SK-N-SH (cell line): ENCODE measurements at regions not wholly inside any gene's neighbourhood (a gene's known extent, or its start where the extent isn't known, plus 50 kb on each side); places are given as distances from the start of the nearest gene placed in this dataset.

Source experiments
- EP300 ChIP-seq, 2 experiments: IDR thresholded peaks; 2 replicates each; pipeline versions ENCODE4 v1.4.0 to v1.6.1; 2012; ENCODE audit warnings: borderline replicate concordance in 1 of 2, low read depth in 1 of 2, low read length in 1 of 2
- RCOR1 ChIP-seq: fragments of 150-350 bp; IDR thresholded peaks from 2 replicates; pipeline ENCODE4 v1.6.1; 2017; ENCODE audit warnings: antibody characterized with exemption, low read length
- TCF12 ChIP-seq: IDR thresholded peaks from 2 replicates; pipeline ENCODE4 v1.4.0; 2012
- TF ChIP-seq, protein P1 (sequence below): fragments of 150-350 bp; IDR thresholded peaks from 2 replicates; pipeline ENCODE4 v1.6.1; 2017; ENCODE audit warnings: antibody characterized with exemption, low read length, low read depth, borderline replicate concordance
- TF ChIP-seq, protein P2 (sequence below): IDR thresholded peaks from 2 replicates; pipeline ENCODE4 v1.4.0; 2012; ENCODE audit warnings: low read depth
- TF ChIP-seq, protein P3 (sequence below): fragments of 200-600 bp; sonication (generic); IDR thresholded peaks from 2 replicates; pipeline ENCODE4 v1.6.1; 2017; ENCODE audit warnings: antibody characterized with exemption, mild to moderate bottlenecking, moderate library complexity

DNA sequence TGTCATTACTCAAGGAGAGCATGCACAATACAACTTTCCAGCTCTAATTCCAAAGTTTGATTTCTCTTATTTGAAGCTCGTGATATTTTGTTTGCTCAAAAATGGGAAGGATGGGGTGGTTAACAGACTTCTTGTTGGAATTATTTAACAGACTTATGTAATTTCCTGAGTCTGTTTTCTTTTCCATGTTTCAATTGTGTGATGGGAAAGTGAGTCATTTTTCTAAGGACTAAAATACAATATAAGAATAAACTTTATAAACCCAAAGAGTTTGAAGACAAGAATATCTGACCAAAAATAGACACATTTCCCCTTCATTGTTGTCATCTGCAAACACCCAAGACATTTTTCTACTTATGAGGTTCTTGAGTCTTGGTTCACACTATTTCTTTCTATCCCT, 211.8 kb upstream of the SLITRK5 start:
- TF ChIP-seq, protein P1, sequence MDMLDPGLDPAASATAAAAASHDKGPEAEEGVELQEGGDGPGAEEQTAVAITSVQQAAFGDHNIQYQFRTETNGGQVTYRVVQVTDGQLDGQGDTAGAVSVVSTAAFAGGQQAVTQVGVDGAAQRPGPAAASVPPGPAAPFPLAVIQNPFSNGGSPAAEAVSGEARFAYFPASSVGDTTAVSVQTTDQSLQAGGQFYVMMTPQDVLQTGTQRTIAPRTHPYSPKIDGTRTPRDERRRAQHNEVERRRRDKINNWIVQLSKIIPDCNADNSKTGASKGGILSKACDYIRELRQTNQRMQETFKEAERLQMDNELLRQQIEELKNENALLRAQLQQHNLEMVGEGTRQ: no peak
- TF ChIP-seq EP300 (IDR thresholded peaks at IDR 0.05; ENCODE audit: borderline replicate concordance in 1 of 2, low read depth in 1 of 2, low read length in 1 of 2) (no peak), RCOR1 (no peak), TCF12 (no peak)
- TF ChIP-seq, protein P2, sequence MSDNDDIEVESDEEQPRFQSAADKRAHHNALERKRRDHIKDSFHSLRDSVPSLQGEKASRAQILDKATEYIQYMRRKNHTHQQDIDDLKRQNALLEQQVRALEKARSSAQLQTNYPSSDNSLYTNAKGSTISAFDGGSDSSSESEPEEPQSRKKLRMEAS: no peak
- TF ChIP-seq, protein P3, sequence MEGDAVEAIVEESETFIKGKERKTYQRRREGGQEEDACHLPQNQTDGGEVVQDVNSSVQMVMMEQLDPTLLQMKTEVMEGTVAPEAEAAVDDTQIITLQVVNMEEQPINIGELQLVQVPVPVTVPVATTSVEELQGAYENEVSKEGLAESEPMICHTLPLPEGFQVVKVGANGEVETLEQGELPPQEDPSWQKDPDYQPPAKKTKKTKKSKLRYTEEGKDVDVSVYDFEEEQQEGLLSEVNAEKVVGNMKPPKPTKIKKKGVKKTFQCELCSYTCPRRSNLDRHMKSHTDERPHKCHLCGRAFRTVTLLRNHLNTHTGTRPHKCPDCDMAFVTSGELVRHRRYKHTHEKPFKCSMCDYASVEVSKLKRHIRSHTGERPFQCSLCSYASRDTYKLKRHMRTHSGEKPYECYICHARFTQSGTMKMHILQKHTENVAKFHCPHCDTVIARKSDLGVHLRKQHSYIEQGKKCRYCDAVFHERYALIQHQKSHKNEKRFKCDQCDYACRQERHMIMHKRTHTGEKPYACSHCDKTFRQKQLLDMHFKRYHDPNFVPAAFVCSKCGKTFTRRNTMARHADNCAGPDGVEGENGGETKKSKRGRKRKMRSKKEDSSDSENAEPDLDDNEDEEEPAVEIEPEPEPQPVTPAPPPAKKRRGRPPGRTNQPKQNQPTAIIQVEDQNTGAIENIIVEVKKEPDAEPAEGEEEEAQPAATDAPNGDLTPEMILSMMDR: no peak
